ENCODE measurements at regions not wholly inside any gene's neighbourhood (a gene's known extent, or its start where the extent isn't known, plus 50 kb on each side); places are given as distances from the start of the nearest gene placed in this dataset.

DNA sequence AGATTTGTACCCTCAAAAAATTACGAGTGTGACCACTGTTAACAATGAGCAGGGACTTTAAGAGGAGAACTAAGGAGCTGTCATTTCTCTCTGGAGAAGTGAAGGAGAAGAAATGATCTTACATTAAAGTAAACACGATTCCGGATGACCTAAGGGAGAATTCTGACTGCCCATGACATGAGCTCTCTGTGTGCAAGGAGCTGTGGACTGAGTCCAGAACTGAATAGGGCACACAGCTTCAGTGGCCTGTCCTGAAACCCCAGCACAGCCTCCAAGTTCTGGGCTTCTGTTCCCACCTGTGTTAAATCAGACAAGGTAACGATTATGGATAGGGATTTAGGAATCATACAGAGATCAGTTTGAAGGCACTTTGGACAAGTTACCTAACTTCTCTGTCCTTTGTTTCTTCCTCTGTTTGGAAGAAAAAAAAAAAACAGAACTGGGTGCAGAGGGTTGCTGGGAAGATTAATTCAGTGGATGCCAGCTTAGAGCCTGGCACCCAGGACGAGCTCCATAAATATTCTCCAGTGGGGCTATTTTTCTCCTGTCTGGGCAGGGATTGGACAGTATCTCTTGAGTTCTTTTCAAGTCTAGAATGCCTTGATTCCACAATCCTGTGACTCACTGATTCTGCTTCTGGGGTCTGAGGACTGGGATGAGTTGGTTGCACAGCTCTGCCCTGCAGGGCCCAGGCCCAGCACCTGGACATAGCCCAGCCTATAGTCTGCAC, 65.7 kb downstream of the MRPL14 start:
- Histone ChIP-seq H3K4me1 (ENCODE audit: insufficient read depth, low read length) (peaks cover 59% of the 10 kb centered on the region), H4K20me1 (ENCODE audit: low read length) (no peaks in the 10 kb centered on the region), H3K27me3 (ENCODE audit: low read length) (no peaks in the 10 kb centered on the region), H3F3A (ENCODE audit: low read length, unreplicated experiment) (no peaks in the 10 kb centered on the region), H3K4me2 (ENCODE audit: low read length) (no peak overlapping the region), H2AFZ (ENCODE audit: low read length) (no peak overlapping the region), H3K79me2 (ENCODE audit: low read length) (no peaks in the 10 kb centered on the region), H3K4me3 (ENCODE audit: low read length) (no peak overlapping the region), H3K9me3 (ENCODE audit: low read length) (no peaks in the 10 kb centered on the region), H3K9ac (ENCODE audit: low read length) (peak overlapping the region; percentile 2; the same call in 1 of the 2 replicates), H3K36me3 (ENCODE audit: low read depth, low read length) (no peaks in the 10 kb centered on the region), H3K9me2 (replicated peaks; ENCODE audit: low read length) (no peaks in the 10 kb centered on the region), H3K27ac (ENCODE audit: low read length) (peak overlapping the region; percentile 41)
- CTCF ChIA-PET, result no interaction called here
- ATAC-seq (no peak), DNase-seq (no peak)
- POLR2A ChIA-PET (ENCODE audit: unreplicated experiment), result interaction anchor here (0.6 kb wide), 1 partner anchor 55 kb away, joined by 5 read pairs; no protein-coding TSS in a partner anchor
- TF ChIP-seq CTCF (conservative IDR thresholded peaks at IDR 0.05; ENCODE audit: low read depth, low read length), result no peak
- no peak for TF ChIP-seq EZH2 (IDR thresholded peaks at IDR 0.05; ENCODE audit: low read length, unreplicated experiment)
- no peak for TF ChIP-seq EZH2phosphoT487 (IDR thresholded peaks at IDR 0.05; ENCODE audit: borderline replicate concordance, low read length)
- BruUV-seq (replicated peaks), result no TSS peak
- intact Hi-C loops (cut with micrococcal nuclease), result no loop called here

DNA sequence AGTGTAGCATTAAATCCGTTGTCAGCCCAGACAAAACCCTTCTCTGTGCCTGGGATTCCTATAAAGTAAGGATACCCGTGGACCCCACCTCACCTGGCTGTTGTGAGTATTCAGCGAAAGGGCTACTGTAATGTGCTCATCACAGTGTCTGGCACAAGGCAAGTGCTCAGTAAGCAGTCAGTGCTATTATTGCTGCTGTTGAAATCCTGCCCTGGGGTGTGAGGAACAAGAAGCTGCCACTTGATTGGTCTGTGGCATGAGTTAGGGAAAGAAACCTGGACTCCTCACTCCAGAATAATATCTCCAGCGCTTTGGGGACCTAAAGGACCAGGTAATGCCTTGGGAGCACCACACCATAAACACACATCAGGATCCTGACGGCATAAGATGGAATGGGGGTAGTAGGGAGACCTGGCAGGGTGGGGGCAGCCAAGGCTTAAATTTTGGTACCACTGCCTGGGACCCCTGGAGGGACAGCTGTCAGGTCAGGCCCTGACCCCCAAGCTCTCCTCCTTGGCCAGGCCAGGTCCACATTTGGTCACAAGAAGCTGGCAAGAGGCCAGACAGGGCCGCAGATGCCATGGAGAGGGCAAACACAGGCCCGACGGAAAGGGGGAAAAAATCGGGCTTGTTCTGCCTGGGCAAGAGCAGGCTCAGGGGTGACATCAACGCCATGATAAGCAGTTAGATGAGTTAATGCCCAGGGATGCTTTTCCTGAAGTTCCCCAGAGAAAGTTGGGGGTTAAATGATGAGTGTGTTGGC, 66.5 kb downstream of the MRPL14 start:
- no peaks in the 10 kb centered on the region for H4K20me1 ChIP-seq (ENCODE audit: low read length)
- no TSS peak for BruUV-seq (replicated peaks)
- no peak for TF ChIP-seq CTCF (conservative IDR thresholded peaks at IDR 0.05; ENCODE audit: low read depth, low read length)
- TF ChIP-seq EZH2 (IDR thresholded peaks at IDR 0.05; ENCODE audit: low read length, unreplicated experiment), result no peak
- TF ChIP-seq EZH2phosphoT487 (IDR thresholded peaks at IDR 0.05; ENCODE audit: borderline replicate concordance, low read length), result no peak
- no peak overlapping the region for H3K4me2 ChIP-seq (ENCODE audit: low read length)
- no peaks in the 10 kb centered on the region for H3K36me3 ChIP-seq (ENCODE audit: low read depth, low read length)
- ChIA-PET CTCF (no interaction called here), POLR2A (ENCODE audit: unreplicated experiment) (interaction anchor here (0.6 kb wide), 1 partner anchor 56 kb away, joined by 5 read pairs; no protein-coding TSS in a partner anchor)
- H3K9me2 ChIP-seq (replicated peaks; ENCODE audit: low read length), result no peaks in the 10 kb centered on the region
- no peak overlapping the region for H2AFZ ChIP-seq (ENCODE audit: low read length)
- DNase-seq, result no peak
- no peak overlapping the region for H3K4me3 ChIP-seq (ENCODE audit: low read length)
- H3K9ac ChIP-seq (ENCODE audit: low read length), result no peak overlapping the region
- peaks cover 59% of the 10 kb centered on the region for H3K4me1 ChIP-seq (ENCODE audit: insufficient read depth, low read length)
- H3K79me2 ChIP-seq (ENCODE audit: low read length), result no peaks in the 10 kb centered on the region
- peak overlapping the region; percentile 97 for H3K27ac ChIP-seq (ENCODE audit: low read length)
- H3K9me3 ChIP-seq (ENCODE audit: low read length), result no peaks in the 10 kb centered on the region
- intact Hi-C loops (cut with micrococcal nuclease), result no loop called here
- no peak for ATAC-seq
- no peaks in the 10 kb centered on the region for H3K27me3 ChIP-seq (ENCODE audit: low read length)
- no peaks in the 10 kb centered on the region for H3F3A ChIP-seq (ENCODE audit: low read length, unreplicated experiment)
